ENCODE measurements at regions not wholly inside any gene's neighbourhood (a gene's known extent, or its start where the extent isn't known, plus 50 kb on each side); places are given as distances from the start of the nearest gene placed in this dataset.

GRCh38 chr2:23312996-23313606 is 71.9 kb upstream of the KLHL29 start:
- in situ Hi-C loops (cut with MboI; ENCODE audit: low sequenced_read_pairs): no loop called here
- intact Hi-C loops (cut with micrococcal nuclease): no loop called here
- Histone ChIP-seq H3K56ac (ENCODE audit: extremely low read depth, insufficient read depth, low read length) (no peak overlapping the region), H3K79me1 (ENCODE audit: low read depth in 1 of 2, low read length in 2 of 2) (no peaks in the 10 kb centered on the region), H3K27ac (ENCODE audit: insufficient read depth, low read length) (no peak overlapping the region), H2BK5ac (ENCODE audit: low read depth, low read length, poor library complexity, severe bottlenecking) (no peak overlapping the region), H3K4me3 (ENCODE audit: insufficient read depth, low read depth, low read length) (no peak overlapping the region), H3K4ac (ENCODE audit: low read depth, low read length) (no peak overlapping the region), H4K91ac (ENCODE audit: insufficient read depth, low read depth, low read length) (no peak overlapping the region), H3K23ac (ENCODE audit: low read depth, low read length) (no peak overlapping the region), H3K4me2 (ENCODE audit: low read depth, low read length) (no peak overlapping the region), H3K4me1 (ENCODE audit: control insufficient read depth, insufficient read depth, low read length) (no peaks in the 10 kb centered on the region), H4K8ac (ENCODE audit: low read depth in 2 of 2, low read length in 2 of 2) (no peak overlapping the region), H3K9ac (ENCODE audit: low read depth, low read length) (no peak overlapping the region), H2AK5ac (ENCODE audit: low read depth, low read length) (no peak overlapping the region), H4K5ac (ENCODE audit: low read depth, low read length) (no peak overlapping the region), H3K9me1 (ENCODE audit: insufficient read depth, low read length) (no peaks in the 10 kb centered on the region), H3K36me3 (ENCODE audit: control insufficient read depth, insufficient read depth, low read length) (no peaks in the 10 kb centered on the region), H4K20me1 (ENCODE audit: insufficient read depth, low read length) (no peaks in the 10 kb centered on the region), H3K27me3 (ENCODE audit: control insufficient read depth, insufficient read depth, low read length) (peaks cover 9% of the 10 kb centered on the region), H3K14ac (replicated peaks; ENCODE audit: low read depth, low read length) (no peak overlapping the region), H2BK120ac (ENCODE audit: low read depth, low read length) (no peak overlapping the region), H3K18ac (ENCODE audit: low read depth, low read length) (no peak overlapping the region), H2BK20ac (ENCODE audit: low read depth, low read length) (no peak overlapping the region), H2AK9ac (replicated peaks; ENCODE audit: low read depth, low read length, poor library complexity) (no peak overlapping the region), H3K9me3 (ENCODE audit: control insufficient read depth, insufficient read depth, low read length) (no peaks in the 10 kb centered on the region), H2AFZ (replicated peaks; ENCODE audit: low read length, poor library complexity) (peak overlapping the region; percentile 56), H2BK15ac (ENCODE audit: low read depth, low read length) (no peak overlapping the region)
- TF ChIP-seq MXI1 (IDR thresholded peaks at IDR 0.05; ENCODE audit: borderline replicate concordance, low read depth, low read length) (no peak), CTCF (conservative IDR thresholded peaks at IDR 0.05; ENCODE audit: low read depth, low read length) (peak; percentile 45), RFX5 (IDR thresholded peaks at IDR 0.05; ENCODE audit: low read depth, low read length) (no peak), RAD21 (IDR thresholded peaks at IDR 0.05; ENCODE audit: low read length) (peak; percentile 52)
- BruUV-seq (replicated peaks): no TSS peak
- DNase-seq (no peak), ATAC-seq (ENCODE audit: low read depth) (peak; percentile 46; the same call in 1 of the 2 replicates)
- dilution Hi-C loops (cut with HindIII; ENCODE audit: low sequenced_read_pairs, unreplicated experiment): no loop called here
- ChIA-PET POLR2A (ENCODE audit: unreplicated experiment) (no interaction called here), CTCF (interaction anchor here (0.7 to 0.8 kb wide), 2 partner anchors 20 to 403 kb away, joined by 3 to 4 read pairs; no protein-coding TSS in a partner anchor)
- 20% methylated on average over 1 of the region's 10 CpGs; no CpG with 5 or more reads in 1 of the 2 experiments for WGBS, 2 experiments (ENCODE audit: extremely low coverage in 2 of 2, insufficient read length in 1 of 2)

Measured in IMR-90 (cell line).